GM23248 (cell line): ENCODE measurements at regions not wholly inside any gene's neighbourhood (a gene's known extent, or its start where the extent isn't known, plus 50 kb on each side); places are given as distances from the start of the nearest gene placed in this dataset.

Experiments
- DNase-seq: peaks from one replicate; pipeline ENCODE4 v3.0.0-alpha.2; 2015
- H2AFZ ChIP-seq: fragments of 200-600 bp; sonication (generic); 2 replicates; pipeline ENCODE4 v1.6.1; 2016; ENCODE audit warnings: antibody characterized with exemption
- H3F3A ChIP-seq: fragments of 200-600 bp; sonication (generic); 2 replicates; pipeline ENCODE4 v1.6.1; 2016; ENCODE audit warnings: mild to moderate bottlenecking, antibody characterized with exemption, mixed run types; ENCODE audit not compliant: insufficient read depth
- H3K27ac ChIP-seq: fragments of 200-600 bp; sonication (generic); 2 replicates; pipeline ENCODE4 v1.5.1; 2016; ENCODE audit warnings: mild to moderate bottlenecking
- H3K27me3 ChIP-seq: fragments of 200-600 bp; sonication (generic); replicated peaks from 2 replicates; pipeline ENCODE4 v1.6.1; 2016; ENCODE audit warnings: mild to moderate bottlenecking; ENCODE audit not compliant: insufficient read depth
- H3K36me3 ChIP-seq: fragments of 200-600 bp; sonication (generic); 2 replicates; pipeline ENCODE4 v1.6.1; 2016; ENCODE audit warnings: low read depth, mild to moderate bottlenecking
- H3K4me1 ChIP-seq: fragments of 200-600 bp; sonication (generic); 2 replicates; pipeline ENCODE4 v1.6.1; 2016; ENCODE audit warnings: mild to moderate bottlenecking; ENCODE audit not compliant: insufficient read depth
- H3K4me2 ChIP-seq: fragments of 200-600 bp; sonication (generic); one replicate; pipeline ENCODE4 v1.6.1; 2016; ENCODE audit warnings: mild to moderate bottlenecking; ENCODE audit not compliant: unreplicated experiment
- H3K4me3 ChIP-seq: fragments of 200-600 bp; sonication (generic); 2 replicates; pipeline ENCODE4 v1.5.1; 2016; ENCODE audit warnings: mild to moderate bottlenecking
- H3K79me2 ChIP-seq: fragments of 200-600 bp; sonication (generic); 2 replicates; pipeline ENCODE4 v1.6.1; 2016; ENCODE audit warnings: mild to moderate bottlenecking; ENCODE audit not compliant: insufficient read depth
- H3K9ac ChIP-seq: fragments of 200-600 bp; sonication (generic); 2 replicates; pipeline ENCODE4 v1.6.1; 2016; ENCODE audit warnings: mild to moderate bottlenecking
- H3K9me2 ChIP-seq: fragments of 200-600 bp; sonication (generic); 2 replicates; pipeline ENCODE4 v1.6.1; 2016; ENCODE audit warnings: mixed run types, mild to moderate bottlenecking, moderate library complexity; ENCODE audit not compliant: insufficient read depth
- H3K9me3 ChIP-seq: fragments of 200-600 bp; sonication (generic); one replicate; pipeline ENCODE4 v1.6.1; 2017; ENCODE audit warnings: low read depth
- H4K20me1 ChIP-seq: fragments of 200-600 bp; sonication (generic); 2 replicates; pipeline ENCODE4 v1.6.0; 2016; ENCODE audit not compliant: insufficient read depth
- EZH2 ChIP-seq: fragments of 200-600 bp; sonication (generic); IDR thresholded peaks from 2 replicates; pipeline ENCODE4 v1.6.1; 2018; ENCODE audit warnings: antibody characterized with exemption, mild to moderate bottlenecking; ENCODE audit not compliant: insufficient read depth, poor library complexity, severe bottlenecking
- EZH2phosphoT487 ChIP-seq: fragments of 200-600 bp; sonication (generic); IDR thresholded peaks from 2 replicates; pipeline ENCODE4 v1.6.1; 2018; ENCODE audit warnings: antibody characterized with exemption, moderate library complexity, mild to moderate bottlenecking, low read depth; ENCODE audit not compliant: insufficient read depth
- WGBS, 2 experiments: methylation state at CpG; one replicate each; pipeline ENCODE4 v1.1.6; 2015 to 2017; ENCODE audit warnings: low lambda C conversion rate in 2 of 2, low coverage in 1 of 2; ENCODE audit errors: missing lambda C conversion rate in 2 of 2; 5-methylcytosine and 5-hydroxymethylcytosine counted together
- in situ Hi-C: fragments of 300-500 bp; cut with MboI; formaldehyde crosslinking; loops from 2 replicates; pipeline ENCODE4 v1.15.0; 2020

- no peaks in the 10 kb centered on the region for H3K79me2 ChIP-seq
- H3K27me3 ChIP-seq, result no peaks in the 10 kb centered on the region
- in situ Hi-C loops, result no loop called here
- TF ChIP-seq EZH2phosphoT487, result no peak
- TF ChIP-seq EZH2, result no peak
- H3K9ac ChIP-seq, result no peak overlapping the region
- no peaks in the 10 kb centered on the region for H3K9me2 ChIP-seq
- H3K36me3 ChIP-seq, result no peaks in the 10 kb centered on the region
- no peaks in the 10 kb centered on the region for H3F3A ChIP-seq
- H3K4me1 ChIP-seq, result no peaks in the 10 kb centered on the region
- H3K4me2 ChIP-seq, result no peak overlapping the region
- 77 to 82% methylated on average over 12 of the region's 12 CpGs for WGBS, 2 experiments
- H3K27ac ChIP-seq, result no peak overlapping the region
- H3K4me3 ChIP-seq, result no peak overlapping the region
- no peaks in the 10 kb centered on the region for H4K20me1 ChIP-seq
- H2AFZ ChIP-seq, result no peak overlapping the region
- DNase-seq, result no peak
- H3K9me3 ChIP-seq, result no peaks in the 10 kb centered on the region
Measured at GRCh38 chr10:3419719-3420495, 247.3 kb upstream of the PITRM1 start.

DNA sequence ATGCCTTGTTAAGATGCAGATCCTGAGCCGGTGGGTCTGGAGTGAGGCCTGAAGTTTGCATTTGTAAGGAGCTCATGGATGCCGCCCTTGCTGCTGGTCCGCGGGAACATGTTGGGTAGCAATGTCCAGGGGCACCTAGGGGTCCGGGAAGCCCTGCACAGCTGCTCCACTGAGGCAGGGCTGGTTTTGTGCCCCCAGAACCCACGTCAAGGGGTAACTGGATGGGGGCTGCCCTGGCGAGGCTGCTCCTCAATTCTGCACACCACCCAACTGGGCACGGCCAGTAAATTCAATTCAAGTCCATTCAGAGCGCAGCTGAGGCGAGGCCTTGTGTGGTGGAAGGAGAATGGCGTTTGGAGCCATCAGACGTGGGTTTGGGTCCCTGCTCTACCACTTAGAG lies 246.3 kb upstream of the PITRM1 start:
- H3F3A ChIP-seq, result no peaks in the 10 kb centered on the region
- DNase-seq, result no peak
- H3K9ac ChIP-seq, result no peak overlapping the region
- H4K20me1 ChIP-seq, result no peaks in the 10 kb centered on the region
- no peaks in the 10 kb centered on the region for H3K27me3 ChIP-seq
- H3K9me3 ChIP-seq, result no peaks in the 10 kb centered on the region
- H2AFZ ChIP-seq, result no peak overlapping the region
- no peak overlapping the region for H3K27ac ChIP-seq
- no peak overlapping the region for H3K4me3 ChIP-seq
- WGBS, 2 experiments, result 81 to 85% methylated on average over 11 to 12 of the region's 12 CpGs
- no peaks in the 10 kb centered on the region for H3K9me2 ChIP-seq
- in situ Hi-C loops, result no loop called here
- H3K4me1 ChIP-seq, result no peaks in the 10 kb centered on the region
- no peak for TF ChIP-seq EZH2
- TF ChIP-seq EZH2phosphoT487, result no peak
- H3K79me2 ChIP-seq, result no peaks in the 10 kb centered on the region
- no peak overlapping the region for H3K4me2 ChIP-seq
- no peaks in the 10 kb centered on the region for H3K36me3 ChIP-seq

DNA sequence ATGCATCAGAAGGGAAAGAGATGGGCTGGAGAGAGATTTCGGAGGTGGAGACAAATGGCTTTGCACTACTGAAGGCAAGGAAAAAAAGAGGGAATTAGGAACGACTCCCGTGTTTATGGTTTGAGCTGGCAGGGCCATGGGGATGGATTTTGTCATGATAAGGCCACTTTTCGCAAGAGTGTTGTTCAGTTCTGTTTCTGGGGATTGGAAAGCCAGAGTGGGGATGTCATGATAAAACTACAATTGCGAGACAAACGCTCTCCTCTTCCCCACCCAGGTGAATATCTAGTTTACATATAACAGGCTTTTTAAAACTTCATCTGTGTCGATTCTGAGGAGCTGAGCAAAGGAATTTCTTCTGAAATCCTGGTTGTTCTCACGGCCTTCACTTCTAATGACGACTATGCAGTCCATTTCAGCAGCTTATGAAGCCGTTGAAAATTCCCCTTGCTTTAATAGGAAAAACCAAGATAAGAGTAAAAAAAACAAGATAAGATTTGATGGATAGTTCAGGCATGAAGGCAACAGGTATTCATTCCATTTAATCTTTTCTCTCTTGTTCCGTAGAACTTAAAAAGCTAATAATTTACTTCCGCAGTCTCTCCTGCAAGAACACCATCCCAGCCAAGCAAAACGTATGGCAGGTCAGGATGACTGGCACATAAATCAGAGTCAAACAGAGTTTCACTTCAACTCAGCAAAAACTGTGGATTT lies 245.6 kb upstream of the PITRM1 start:
- TF ChIP-seq EZH2 (no peak), EZH2phosphoT487 (no peak)
- Histone ChIP-seq H3K4me3 (no peak overlapping the region), H2AFZ (no peak overlapping the region), H3K27me3 (no peaks in the 10 kb centered on the region), H3K79me2 (no peaks in the 10 kb centered on the region), H3F3A (no peaks in the 10 kb centered on the region), H3K36me3 (no peaks in the 10 kb centered on the region), H3K4me1 (no peaks in the 10 kb centered on the region), H3K27ac (no peak overlapping the region), H3K9me2 (no peaks in the 10 kb centered on the region), H3K9ac (no peak overlapping the region), H4K20me1 (no peaks in the 10 kb centered on the region), H3K4me2 (no peak overlapping the region), H3K9me3 (no peaks in the 10 kb centered on the region)
- 70 to 75% methylated on average over 13 of the region's 13 CpGs for WGBS, 2 experiments
- in situ Hi-C loops, result no loop called here
- no peak for DNase-seq

GRCh38 chr10:3417096-3417495 lies 244.5 kb upstream of the PITRM1 start:
- Histone ChIP-seq H3K27me3 (no peaks in the 10 kb centered on the region), H3K27ac (no peak overlapping the region), H3K4me1 (no peaks in the 10 kb centered on the region), H3K9me3 (no peaks in the 10 kb centered on the region), H2AFZ (no peak overlapping the region), H3K4me2 (no peak overlapping the region), H3K79me2 (no peaks in the 10 kb centered on the region), H3F3A (no peaks in the 10 kb centered on the region), H4K20me1 (no peaks in the 10 kb centered on the region), H3K36me3 (no peaks in the 10 kb centered on the region), H3K9me2 (no peaks in the 10 kb centered on the region), H3K9ac (no peak overlapping the region), H3K4me3 (no peak overlapping the region)
- 87 to 89% methylated on average over 9 of the region's 9 CpGs for WGBS, 2 experiments
- no peak for DNase-seq
- TF ChIP-seq EZH2phosphoT487 (no peak), EZH2 (no peak)
- in situ Hi-C loops, result no loop called here
